HG03571 (cell line): ENCODE measurements at regions not wholly inside any gene's neighbourhood (a gene's known extent, or its start where the extent isn't known, plus 50 kb on each side); places are given as distances from the start of the nearest gene placed in this dataset.

Source experiments
- ATAC-seq: cut with Tn5 transposase; IDR thresholded peaks from one replicate; pipeline ENCODE4 v1.9.1; 2021; ENCODE audit not compliant: unreplicated experiment

- no peak for ATAC-seq
These were observed 235.7 kb downstream of the BUD13 start for GRCh38 chr11:116537121-116537520.

GRCh38 chr11:116536416-116536815 is 236.4 kb downstream of the BUD13 start:
- ATAC-seq = no peak

GRCh38 chr11:116535994-116536393 is 236.8 kb downstream of the BUD13 start:
- no peak for ATAC-seq

DNA sequence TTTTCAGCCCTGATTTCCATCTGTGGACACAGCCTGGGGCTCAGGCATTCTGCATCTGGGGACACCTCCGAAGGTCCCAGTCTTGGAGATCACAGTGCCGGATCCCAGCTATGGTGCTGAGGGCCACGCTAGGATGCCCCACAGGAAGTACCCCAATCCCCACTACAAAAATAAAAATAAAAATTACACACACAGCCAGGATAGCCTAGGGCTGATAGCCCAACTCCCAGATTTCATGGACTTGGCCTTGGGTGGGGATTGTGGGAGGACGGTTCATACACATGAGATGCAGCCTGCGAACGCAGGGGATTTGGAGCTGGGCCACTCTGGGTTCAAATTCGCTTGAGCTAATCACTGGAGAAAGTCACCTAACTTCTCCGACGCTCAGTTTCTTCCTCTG is 237.7 kb downstream of the BUD13 start:
- no peak for ATAC-seq

GRCh38 chr11:116534270-116534975 is 238.4 kb downstream of the BUD13 start:
- no peak for ATAC-seq

GRCh38 chr11:116533186-116533825 is 239.5 kb downstream of the BUD13 start:
- no peak for ATAC-seq

- ATAC-seq = no peak
These were observed 240.7 kb downstream of the BUD13 start for GRCh38 chr11:116532066-116532465.

- no peak for ATAC-seq
These were observed 242.1 kb downstream of the BUD13 start for GRCh38 chr11:116530705-116531104.

DNA sequence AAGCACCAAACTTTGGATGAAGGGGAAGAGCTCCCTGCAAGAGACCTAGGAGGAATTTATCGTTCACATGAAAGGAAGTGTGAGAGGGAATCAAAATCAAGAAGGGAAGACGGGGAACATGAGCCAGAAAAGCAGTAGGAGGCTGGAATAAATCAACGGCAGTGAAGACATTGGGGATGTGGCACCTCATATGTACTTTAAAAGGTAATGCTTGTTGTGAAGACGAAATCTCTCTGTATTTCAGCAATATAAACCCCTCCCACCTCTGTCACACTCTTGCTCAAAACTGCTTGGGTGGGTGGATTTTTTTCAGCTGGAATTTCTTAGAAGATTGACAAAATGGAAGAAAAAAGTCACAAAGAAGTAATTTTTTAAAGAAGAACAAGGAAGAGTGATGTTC is 243.5 kb downstream of the BUD13 start:
- no peak for ATAC-seq

DNA sequence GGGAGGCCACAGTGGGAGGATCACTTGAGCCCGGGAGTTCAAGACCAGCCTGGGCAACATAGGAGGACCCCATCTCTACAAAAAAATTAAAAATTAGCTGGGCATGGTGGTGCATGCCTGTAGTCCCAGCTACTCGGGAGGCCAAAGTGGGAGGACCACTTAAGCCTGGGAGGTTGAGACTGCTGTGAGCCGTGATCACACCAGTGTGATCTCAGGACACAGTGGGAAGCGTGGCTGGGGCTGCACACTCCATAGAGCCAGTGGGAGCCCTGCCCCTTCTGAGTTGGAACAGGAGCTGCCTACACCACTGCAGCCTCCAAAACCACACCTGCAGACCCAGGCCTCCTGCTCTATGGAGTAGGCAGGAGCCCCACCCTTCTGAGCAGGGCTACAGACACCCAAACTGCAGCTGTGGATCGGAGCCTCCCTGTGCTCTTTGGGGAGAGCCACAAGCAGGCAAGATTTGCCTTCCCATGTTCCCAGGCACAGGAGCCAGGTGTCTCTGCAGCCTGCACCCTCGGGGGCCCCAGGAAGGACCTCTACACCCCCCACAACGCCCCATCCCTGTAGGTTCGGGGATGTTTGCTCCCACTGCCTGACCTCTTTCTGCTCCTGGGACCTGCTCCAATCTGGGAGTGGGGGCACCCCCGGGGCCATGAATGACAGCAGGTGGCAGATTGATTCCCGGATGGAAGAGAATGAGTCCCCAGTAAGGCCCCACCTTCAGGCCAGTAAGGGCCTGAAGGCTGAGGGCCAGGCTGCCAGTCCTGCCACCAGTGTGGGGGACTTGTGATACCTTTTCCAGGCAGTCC is 245.4 kb downstream of the BUD13 start:
- no peak for ATAC-seq

GRCh38 chr11:116525961-116526495 is 246.8 kb downstream of the BUD13 start:
- no peak for ATAC-seq

DNA sequence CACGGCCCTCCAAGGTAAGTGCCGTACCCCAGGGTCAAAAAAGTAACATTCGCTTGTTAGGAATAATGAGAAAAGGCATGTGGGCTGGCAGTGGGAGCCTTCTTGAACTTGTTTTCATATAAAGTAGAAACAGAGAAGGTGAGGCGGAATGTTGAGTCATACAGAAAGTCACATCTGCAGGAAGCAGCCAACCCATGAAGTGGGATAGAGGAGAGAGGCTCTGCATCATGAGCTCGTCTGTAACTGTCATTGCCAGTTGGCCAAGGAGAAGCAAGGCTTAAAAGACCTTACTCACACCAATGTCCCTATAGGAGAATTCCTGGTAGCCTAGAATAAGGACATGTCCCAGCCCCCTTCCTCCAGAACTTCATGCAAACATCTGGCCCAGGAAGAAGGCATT is 253.3 kb downstream of the BUD13 start:
- no peak for ATAC-seq

GRCh38 chr11:116518141-116518540 is 254.6 kb downstream of the BUD13 start:
- no peak for ATAC-seq

DNA sequence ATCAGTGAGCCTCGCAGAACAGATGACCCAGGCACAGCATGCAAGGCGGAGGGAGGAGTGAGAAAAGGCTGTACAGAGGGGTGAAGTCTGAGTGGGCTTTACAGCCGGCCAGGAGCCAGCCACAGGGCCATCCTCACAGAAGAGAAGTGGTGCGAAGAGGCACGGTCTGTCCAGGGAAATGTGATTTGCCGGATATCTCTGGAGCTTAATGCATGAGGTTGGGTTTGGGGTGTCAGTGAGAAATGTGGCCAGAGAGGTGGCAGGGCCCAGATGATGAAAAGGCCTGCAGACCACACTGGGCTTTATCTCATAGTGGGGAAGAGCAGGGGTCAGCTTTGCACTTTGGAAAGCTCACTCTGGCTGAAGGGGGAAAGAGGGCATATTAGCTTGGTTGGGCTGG is 255.2 kb downstream of the BUD13 start:
- no peak for ATAC-seq

DNA sequence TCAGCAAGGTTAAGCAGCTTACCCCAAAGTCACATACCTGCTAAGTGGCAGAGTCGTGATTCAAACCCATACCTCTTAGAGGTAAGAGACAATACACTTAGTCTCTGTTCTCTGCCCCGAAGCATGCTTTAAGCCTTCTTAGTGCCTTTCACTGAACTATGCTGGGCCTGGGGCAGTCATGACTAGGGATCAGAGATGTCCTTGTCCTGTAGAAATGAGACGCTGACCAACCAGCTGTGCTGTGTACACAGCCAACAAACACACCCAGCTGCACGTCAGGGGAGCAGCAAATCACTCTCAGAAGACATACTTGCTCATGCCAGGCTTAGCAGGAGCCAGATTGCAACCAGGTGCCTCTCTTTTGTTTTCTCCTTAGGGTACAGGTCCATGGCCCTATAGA is 255.7 kb downstream of the BUD13 start:
- ATAC-seq = no peak

- ATAC-seq = no peak
These were observed 257.1 kb downstream of the BUD13 start for GRCh38 chr11:116515664-116516184.

- ATAC-seq = no peak
These were observed 258.9 kb downstream of the BUD13 start for GRCh38 chr11:116513894-116514293.

- ATAC-seq = no peak
These were observed 259.4 kb downstream of the BUD13 start for GRCh38 chr11:116513278-116513823.

GRCh38 chr11:116512841-116513240 is 259.9 kb downstream of the BUD13 start:
- ATAC-seq = no peak

DNA sequence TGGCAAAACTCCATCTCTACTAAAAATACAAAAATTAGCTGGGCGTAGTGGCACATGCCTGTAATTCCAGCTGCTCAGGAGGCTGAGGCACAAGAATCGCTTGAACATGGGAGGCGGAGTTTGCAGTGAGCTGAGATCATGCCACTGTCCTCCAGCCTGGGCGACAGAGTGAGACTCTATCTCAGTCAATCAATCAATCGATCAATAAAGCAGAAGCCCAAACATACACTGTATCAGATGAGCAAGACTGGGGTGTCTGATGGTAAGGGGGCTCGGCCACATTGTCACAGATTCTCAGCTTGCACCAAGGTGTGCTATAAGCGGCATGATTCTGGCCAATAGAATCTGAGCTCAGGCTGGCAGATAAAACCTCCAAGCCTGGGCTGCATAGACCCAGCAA is 261.1 kb downstream of the BUD13 start:
- no peak for ATAC-seq
